H1 (cell line): ENCODE measurements at regions not wholly inside any gene's neighbourhood (a gene's known extent, or its start where the extent isn't known, plus 50 kb on each side); places are given as distances from the start of the nearest gene placed in this dataset.

Source experiments
- BACH1 ChIP-seq: IDR thresholded peaks from 2 replicates; pipeline ENCODE4 v1.6.1; 2012; ENCODE audit warnings: low read length, improper control_type of control experiment
- CHD1 ChIP-seq: IDR thresholded peaks from 2 replicates; pipeline ENCODE4 v1.6.1; 2012; ENCODE audit warnings: low read depth, low read length, improper control_type of control experiment
- POLR2AphosphoS5 ChIP-seq: IDR thresholded peaks from 2 replicates; pipeline ENCODE4 v1.6.1; 2011; ENCODE audit warnings: low read depth, low read length
- SP1 ChIP-seq: IDR thresholded peaks from 2 replicates; pipeline ENCODE4 v1.6.1; 2011; ENCODE audit warnings: low read depth, low read length

DNA sequence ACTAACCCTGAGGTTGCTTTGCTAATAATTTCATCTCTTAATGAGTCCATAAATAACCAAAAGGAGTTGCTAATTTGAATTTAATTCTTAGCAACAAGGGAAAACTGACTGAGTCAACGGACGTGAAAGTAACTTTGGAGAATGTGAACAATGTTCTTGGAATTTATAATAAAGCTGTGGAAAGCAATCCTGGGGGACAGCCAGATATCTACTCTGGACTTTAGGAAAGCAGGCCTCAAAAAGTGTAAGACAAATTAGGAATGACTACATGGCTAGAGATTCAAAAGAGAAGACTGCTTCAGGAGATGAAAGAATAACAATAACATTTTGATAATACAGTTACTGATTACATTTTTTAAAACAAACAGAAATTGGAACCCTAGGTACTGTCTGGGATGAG is 318.4 kb upstream of the COL8A1 start:
- TF ChIP-seq CHD1 (no peak), BACH1 (no peak), POLR2AphosphoS5 (no peak), SP1 (no peak)
